GM12872 (cell line): ENCODE measurements at regions not wholly inside any gene's neighbourhood (a gene's known extent, or its start where the extent isn't known, plus 50 kb on each side); places are given as distances from the start of the nearest gene placed in this dataset.

Experiments
- CTCF ChIP-seq: IDR thresholded peaks from 3 replicates; pipeline ENCODE4 v1.5.1; 2011; ENCODE audit warnings: low read depth, mild to moderate bottlenecking, low read length, moderate library complexity; ENCODE audit not compliant: insufficient read depth

GRCh38 chr14:54132496-54132895 lies 175.9 kb upstream of the BMP4 start:
- TF ChIP-seq CTCF, result no peak

- TF ChIP-seq CTCF, result no peak
These were observed 177.3 kb upstream of the BMP4 start for GRCh38 chr14:54133896-54134295.

GRCh38 chr14:54135804-54136280 lies 179.2 kb upstream of the BMP4 start:
- TF ChIP-seq CTCF, result no peak

- TF ChIP-seq CTCF, result no peak
These were observed 180.4 kb upstream of the BMP4 start for GRCh38 chr14:54136894-54137613.

- no peak for TF ChIP-seq CTCF
These were observed 181.0 kb upstream of the BMP4 start for GRCh38 chr14:54137614-54137961.

GRCh38 chr14:54138024-54138353 lies 181.4 kb upstream of the BMP4 start:
- no peak for TF ChIP-seq CTCF

GRCh38 chr14:54138354-54139038 lies 181.9 kb upstream of the BMP4 start:
- TF ChIP-seq CTCF, result no peak
